Activated CD4-positive, alpha-beta memory T cell treated with anti-CD3 and anti-CD28 coated beads for 36 hours (primary cell): ENCODE measurements at regions not wholly inside any gene's neighbourhood (a gene's known extent, or its start where the extent isn't known, plus 50 kb on each side); places are given as distances from the start of the nearest gene placed in this dataset.
"Not testable (repeated sequence)": the region's sequence is repeated elsewhere in the genome, so short reads cannot be mapped to it uniquely, and the experiment has no call there.

ENCODE experiments used
- CTCF ChIA-PET: fragments of 350-600 bp; sonication (Branson Sonifier 250); formaldehyde crosslinking; loops from one replicate; lab custom pipeline; 2021; ENCODE audit warnings: antibody characterized with exemption, inconsistent platforms; lab: Charles Lee
- POLR2A ChIA-PET: fragments of 350-600 bp; sonication (Branson Sonifier 250); formaldehyde crosslinking; loops from one replicate; lab custom pipeline; 2021; ENCODE audit warnings: antibody characterized with exemption; lab: Charles Lee
- DNase-seq: peaks from one replicate; pipeline ENCODE4 v3.0.0-alpha.2; 2020
- H3K27ac Mint-ChIP-seq: one replicate; pipeline ENCODE4 v1.8.0; 2021; ENCODE audit warnings: mixed read lengths
- H3K27me3 Mint-ChIP-seq: one replicate; pipeline ENCODE4 v1.8.0; 2021; ENCODE audit warnings: mixed read lengths
- H3K36me3 Mint-ChIP-seq: one replicate; pipeline ENCODE4 v1.8.0; 2021; ENCODE audit warnings: mixed read lengths
- H3K4me1 Mint-ChIP-seq: one replicate; pipeline ENCODE4 v1.8.0; 2021; ENCODE audit warnings: low read depth, mixed read lengths
- H3K4me3 Mint-ChIP-seq: one replicate; pipeline ENCODE4 v1.8.0; 2021; ENCODE audit warnings: mild to moderate bottlenecking, mixed read lengths
- H3K9me3 Mint-ChIP-seq: one replicate; pipeline ENCODE4 v1.8.0; 2021; ENCODE audit warnings: mixed read lengths
- intact Hi-C: fragments of 100-400 bp; cut with micrococcal nuclease; formaldehyde crosslinking; loops from one replicate; pipeline ENCODE4 v1.15.1; 2023

- CTCF ChIA-PET, result not testable (repeated sequence)
Observed at GRCh38 chr7:152538346-152539189, 102.8 kb upstream of the KMT2C start.

GRCh38 chr7:152537639-152538038 lies 101.8 kb upstream of the KMT2C start:
- intact Hi-C loops, result no loop called here
- H3K27ac Mint-ChIP-seq, result no peak overlapping the region
- H3K36me3 Mint-ChIP-seq, result peaks cover 2% of the 10 kb centered on the region
- ChIA-PET CTCF (no interaction called here), POLR2A (no interaction called here)
- H3K4me3 Mint-ChIP-seq, result no peak overlapping the region
- H3K9me3 Mint-ChIP-seq, result peaks cover 4% of the 10 kb centered on the region
- H3K4me1 Mint-ChIP-seq, result no peaks in the 10 kb centered on the region
- H3K27me3 Mint-ChIP-seq, result peaks cover 2% of the 10 kb centered on the region
- DNase-seq, result no peak

More at GRCh38 chr7:152538346-152539189, 102.8 kb upstream of the KMT2C start:
- intact Hi-C loops, H3K36me3 Mint-ChIP-seq, DNase-seq, H3K27ac Mint-ChIP-seq, H3K27me3 Mint-ChIP-seq, POLR2A ChIA-PET, H3K4me3 Mint-ChIP-seq, H3K9me3 Mint-ChIP-seq, H3K4me1 Mint-ChIP-seq: not testable (repeated sequence)

- intact Hi-C loops, result no loop called here
- H3K27me3 Mint-ChIP-seq, result no peaks in the 10 kb centered on the region
- POLR2A ChIA-PET, result no interaction called here
Observed at GRCh38 chr7:152528612-152529011, 92.8 kb upstream of the KMT2C start.

GRCh38 chr7:152527610-152528032 lies 91.8 kb upstream of the KMT2C start:
- POLR2A ChIA-PET, result no interaction called here
- H3K9me3 Mint-ChIP-seq, result no peaks in the 10 kb centered on the region
- no peak for DNase-seq
- no peak overlapping the region for H3K27ac Mint-ChIP-seq
- no peak overlapping the region for H3K4me3 Mint-ChIP-seq
- H3K36me3 Mint-ChIP-seq, result no peaks in the 10 kb centered on the region
- H3K4me1 Mint-ChIP-seq, result no peaks in the 10 kb centered on the region
- no peaks in the 10 kb centered on the region for H3K27me3 Mint-ChIP-seq
- CTCF ChIA-PET, result no interaction called here
- intact Hi-C loops, result no loop called here

More at GRCh38 chr7:152528612-152529011, 92.8 kb upstream of the KMT2C start:
- H3K27ac Mint-ChIP-seq, result no peak overlapping the region
- DNase-seq, result no peak
- H3K4me1 Mint-ChIP-seq, result no peaks in the 10 kb centered on the region
- no peaks in the 10 kb centered on the region for H3K9me3 Mint-ChIP-seq
- H3K36me3 Mint-ChIP-seq, result no peaks in the 10 kb centered on the region
- H3K4me3 Mint-ChIP-seq, result no peak overlapping the region
- CTCF ChIA-PET, result no interaction called here

DNA sequence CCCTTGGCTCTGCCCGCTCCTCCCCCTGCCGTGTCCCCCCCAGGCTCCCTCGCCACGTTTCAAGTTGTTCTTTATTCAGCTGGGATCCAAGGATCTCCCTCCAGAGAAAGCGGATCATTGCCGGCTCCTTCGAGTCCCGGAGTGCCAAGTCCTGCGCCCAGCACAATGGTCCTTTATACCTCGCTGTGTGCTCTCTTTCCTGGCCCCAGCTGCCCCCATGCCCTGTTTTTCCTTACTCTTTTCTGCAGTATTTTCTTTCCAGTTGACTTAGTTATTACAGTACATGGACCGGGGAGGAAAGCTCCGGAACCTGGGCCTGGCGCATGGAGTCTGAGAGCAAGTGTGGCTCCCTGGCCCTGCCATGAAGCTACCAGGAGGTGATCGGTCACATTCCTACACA lies 88.1 kb upstream of the KMT2C start:
- Mint-ChIP-seq H3K27ac (no peak overlapping the region), H3K27me3 (peaks cover 2% of the 10 kb centered on the region), H3K4me1 (no peaks in the 10 kb centered on the region), H3K36me3 (no peaks in the 10 kb centered on the region), H3K9me3 (peaks cover 9% of the 10 kb centered on the region), H3K4me3 (no peak overlapping the region)
- ChIA-PET POLR2A (no interaction called here), CTCF (no interaction called here)
- DNase-seq, result no peak
- intact Hi-C loops, result no loop called here

- no peak for DNase-seq
- intact Hi-C loops, result no loop called here
- peaks cover 2% of the 10 kb centered on the region for H3K27me3 Mint-ChIP-seq
- POLR2A ChIA-PET, result no interaction called here
- H3K4me3 Mint-ChIP-seq, result no peak overlapping the region
- no peaks in the 10 kb centered on the region for H3K4me1 Mint-ChIP-seq
- H3K36me3 Mint-ChIP-seq, result no peaks in the 10 kb centered on the region
- H3K9me3 Mint-ChIP-seq, result peaks cover 12% of the 10 kb centered on the region
- no peak overlapping the region for H3K27ac Mint-ChIP-seq
- CTCF ChIA-PET, result no interaction called here
Observed at GRCh38 chr7:152522571-152523067, 86.8 kb upstream of the KMT2C start.

- DNase-seq, result no peak
- Mint-ChIP-seq H3K4me3 (no peak overlapping the region), H3K4me1 (no peaks in the 10 kb centered on the region), H3K9me3 (peaks cover 12% of the 10 kb centered on the region), H3K36me3 (no peaks in the 10 kb centered on the region), H3K27me3 (peaks cover 2% of the 10 kb centered on the region), H3K27ac (no peak overlapping the region)
- intact Hi-C loops, result no loop called here
- ChIA-PET POLR2A (no interaction called here), CTCF (no interaction called here)
Observed at GRCh38 chr7:152521420-152522337, 85.9 kb upstream of the KMT2C start.

DNA sequence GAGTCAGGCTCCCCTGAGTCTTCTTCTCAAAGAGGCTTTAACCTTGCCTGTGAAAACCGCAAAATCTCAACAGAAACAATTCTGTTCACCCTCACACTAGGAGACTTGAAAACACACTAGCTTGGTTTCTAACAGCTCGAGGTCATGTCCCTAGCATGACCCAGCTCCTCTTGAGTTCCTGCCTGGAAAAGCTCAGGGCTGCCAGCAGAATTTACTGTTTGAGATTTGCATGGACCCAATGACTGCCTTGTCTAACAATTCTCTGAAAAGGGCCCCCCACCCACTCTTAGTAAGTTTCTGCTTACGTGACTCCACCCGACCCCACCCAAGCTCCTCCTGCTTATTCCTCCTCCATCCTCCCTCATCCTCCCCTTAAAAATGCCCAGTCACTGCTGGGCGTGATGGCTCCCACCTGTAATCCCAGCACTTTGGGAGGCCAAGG lies 85.1 kb upstream of the KMT2C start:
- Mint-ChIP-seq H3K9me3 (peaks cover 12% of the 10 kb centered on the region), H3K4me3 (no peak overlapping the region), H3K27me3 (peaks cover 2% of the 10 kb centered on the region), H3K36me3 (no peaks in the 10 kb centered on the region), H3K4me1 (no peaks in the 10 kb centered on the region), H3K27ac (no peak overlapping the region)
- intact Hi-C loops, result no loop called here
- no peak for DNase-seq
- ChIA-PET CTCF (no interaction called here), POLR2A (no interaction called here)

DNA sequence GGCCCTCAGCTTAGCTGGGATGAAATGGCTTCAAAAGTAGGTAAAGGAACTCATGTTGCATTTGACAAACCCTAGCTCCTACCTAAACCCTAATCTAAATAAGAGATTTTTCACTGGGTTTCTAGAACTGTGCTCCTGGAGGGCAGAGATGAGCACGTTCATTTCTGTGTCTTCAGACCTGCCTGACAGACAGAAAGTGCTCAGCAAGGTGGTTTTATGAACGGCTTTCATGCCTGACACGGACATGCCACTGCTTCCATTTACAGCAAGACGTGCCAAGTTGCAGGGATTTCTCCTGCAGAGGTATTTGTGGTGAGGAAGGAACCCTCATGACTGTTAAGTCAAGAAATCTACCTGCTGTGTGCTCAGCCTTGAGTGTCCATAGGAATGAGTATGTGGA lies 83.5 kb upstream of the KMT2C start:
- Mint-ChIP-seq H3K27me3 (peaks cover 2% of the 10 kb centered on the region), H3K27ac (no peak overlapping the region), H3K4me3 (no peak overlapping the region), H3K4me1 (no peaks in the 10 kb centered on the region), H3K9me3 (peaks cover 12% of the 10 kb centered on the region), H3K36me3 (no peaks in the 10 kb centered on the region)
- ChIA-PET POLR2A (no interaction called here), CTCF (no interaction called here)
- intact Hi-C loops, result no loop called here
- no peak for DNase-seq

- no peak for DNase-seq
- no peak overlapping the region for H3K27ac Mint-ChIP-seq
- CTCF ChIA-PET, result interaction anchor here (0.6 kb wide), 1 partner anchor 49 kb away, joined by 3 read pairs; no protein-coding TSS in a partner anchor
- no peak overlapping the region for H3K4me3 Mint-ChIP-seq
- H3K4me1 Mint-ChIP-seq, result peaks cover 5% of the 10 kb centered on the region
- H3K36me3 Mint-ChIP-seq, result no peaks in the 10 kb centered on the region
- POLR2A ChIA-PET, result no interaction called here
- intact Hi-C loops, result no loop called here
- peaks cover 12% of the 10 kb centered on the region for H3K9me3 Mint-ChIP-seq
- peaks cover 2% of the 10 kb centered on the region for H3K27me3 Mint-ChIP-seq
Observed at GRCh38 chr7:152516216-152516615, 80.4 kb upstream of the KMT2C start.

GRCh38 chr7:152515266-152515950 lies 79.6 kb upstream of the KMT2C start:
- H3K9me3 Mint-ChIP-seq, result peaks cover 11% of the 10 kb centered on the region
- intact Hi-C loops, H3K4me1 Mint-ChIP-seq, POLR2A ChIA-PET, H3K27me3 Mint-ChIP-seq, H3K36me3 Mint-ChIP-seq, DNase-seq, H3K27ac Mint-ChIP-seq, H3K4me3 Mint-ChIP-seq: not testable (repeated sequence)
- CTCF ChIA-PET, result interaction anchor here (0.6 kb wide), 1 partner anchor 48 kb away, joined by 3 read pairs; no protein-coding TSS in a partner anchor

- Mint-ChIP-seq H3K27me3 (no peaks in the 10 kb centered on the region), H3K9me3 (peaks cover 11% of the 10 kb centered on the region), H3K36me3 (no peaks in the 10 kb centered on the region), H3K4me3 (no peak overlapping the region), H3K4me1 (peaks cover 5% of the 10 kb centered on the region), H3K27ac (no peak overlapping the region)
- DNase-seq, result no peak
- intact Hi-C loops, result no loop called here
- ChIA-PET CTCF (no interaction called here), POLR2A (no interaction called here)
Observed at GRCh38 chr7:152514771-152515105, 78.9 kb upstream of the KMT2C start.
